ENCODE measurements at regions not wholly inside any gene's neighbourhood (a gene's known extent, or its start where the extent isn't known, plus 50 kb on each side); places are given as distances from the start of the nearest gene placed in this dataset.

DNA sequence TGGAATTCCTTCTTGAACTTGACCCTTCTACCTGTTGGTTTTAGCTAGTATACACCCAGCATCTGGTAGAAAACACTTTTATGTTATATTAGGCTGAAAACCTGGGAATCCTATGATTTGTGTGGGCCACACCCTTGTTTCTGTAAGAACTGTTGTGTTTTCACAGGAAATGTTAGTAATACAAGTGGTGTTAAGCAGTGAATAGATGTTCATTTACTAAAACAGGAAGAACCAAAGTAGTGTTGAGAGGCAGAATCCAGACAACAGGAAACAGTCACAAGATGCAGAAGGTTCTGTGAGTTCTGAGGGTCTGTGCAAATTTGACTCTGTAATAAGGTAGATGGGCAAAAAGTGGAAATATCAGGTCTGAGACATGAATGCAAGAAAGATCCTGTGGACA, 73.0 kb upstream of the RAI14 start:
- no peaks in the 10 kb centered on the region for H3K27me3 ChIP-seq (ENCODE audit: insufficient read depth, poor library complexity, severe bottlenecking)
- no peak for DNase-seq (ENCODE audit: low read depth in 1 of 2, low spot score in 1 of 2)
- TF ChIP-seq SPI1 (IDR thresholded peaks at IDR 0.05; ENCODE audit: borderline replicate concordance, low read depth), result no peak
- TF ChIP-seq, protein P1, sequence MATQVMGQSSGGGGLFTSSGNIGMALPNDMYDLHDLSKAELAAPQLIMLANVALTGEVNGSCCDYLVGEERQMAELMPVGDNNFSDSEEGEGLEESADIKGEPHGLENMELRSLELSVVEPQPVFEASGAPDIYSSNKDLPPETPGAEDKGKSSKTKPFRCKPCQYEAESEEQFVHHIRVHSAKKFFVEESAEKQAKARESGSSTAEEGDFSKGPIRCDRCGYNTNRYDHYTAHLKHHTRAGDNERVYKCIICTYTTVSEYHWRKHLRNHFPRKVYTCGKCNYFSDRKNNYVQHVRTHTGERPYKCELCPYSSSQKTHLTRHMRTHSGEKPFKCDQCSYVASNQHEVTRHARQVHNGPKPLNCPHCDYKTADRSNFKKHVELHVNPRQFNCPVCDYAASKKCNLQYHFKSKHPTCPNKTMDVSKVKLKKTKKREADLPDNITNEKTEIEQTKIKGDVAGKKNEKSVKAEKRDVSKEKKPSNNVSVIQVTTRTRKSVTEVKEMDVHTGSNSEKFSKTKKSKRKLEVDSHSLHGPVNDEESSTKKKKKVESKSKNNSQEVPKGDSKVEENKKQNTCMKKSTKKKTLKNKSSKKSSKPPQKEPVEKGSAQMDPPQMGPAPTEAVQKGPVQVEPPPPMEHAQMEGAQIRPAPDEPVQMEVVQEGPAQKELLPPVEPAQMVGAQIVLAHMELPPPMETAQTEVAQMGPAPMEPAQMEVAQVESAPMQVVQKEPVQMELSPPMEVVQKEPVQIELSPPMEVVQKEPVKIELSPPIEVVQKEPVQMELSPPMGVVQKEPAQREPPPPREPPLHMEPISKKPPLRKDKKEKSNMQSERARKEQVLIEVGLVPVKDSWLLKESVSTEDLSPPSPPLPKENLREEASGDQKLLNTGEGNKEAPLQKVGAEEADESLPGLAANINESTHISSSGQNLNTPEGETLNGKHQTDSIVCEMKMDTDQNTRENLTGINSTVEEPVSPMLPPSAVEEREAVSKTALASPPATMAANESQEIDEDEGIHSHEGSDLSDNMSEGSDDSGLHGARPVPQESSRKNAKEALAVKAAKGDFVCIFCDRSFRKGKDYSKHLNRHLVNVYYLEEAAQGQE (IDR thresholded peaks at IDR 0.05; ENCODE audit: insufficient replicate concordance, low read depth), result no peak
- H3K4me3 ChIP-seq (replicated peaks; ENCODE audit: insufficient read depth, low read length), result no peak overlapping the region
- no peak overlapping the region for H3K27ac ChIP-seq (replicated peaks)

- Histone ChIP-seq H3K27ac (replicated peaks) (no peak overlapping the region), H3K27me3 (ENCODE audit: insufficient read depth, poor library complexity, severe bottlenecking) (no peaks in the 10 kb centered on the region), H3K4me3 (replicated peaks; ENCODE audit: insufficient read depth, low read length) (no peak overlapping the region)
- DNase-seq (ENCODE audit: low read depth in 1 of 2, low spot score in 1 of 2), result no peak
- TF ChIP-seq CTCF (IDR thresholded peaks at IDR 0.05; ENCODE audit: insufficient read depth, low read length), result no peak
- TF ChIP-seq SPI1 (IDR thresholded peaks at IDR 0.05; ENCODE audit: borderline replicate concordance, low read depth), result no peak
- TF ChIP-seq, protein P1 (IDR thresholded peaks at IDR 0.05; ENCODE audit: insufficient replicate concordance, low read depth), result no peak
- no peak for TF ChIP-seq GABPA (IDR thresholded peaks at IDR 0.05; ENCODE audit: low read depth)
- TF ChIP-seq POLR2AphosphoS5 (IDR thresholded peaks at IDR 0.05; ENCODE audit: low read depth), result no peak
Measured at GRCh38 chr5:34584165-34584564, 72.0 kb upstream of the RAI14 start.

DNA sequence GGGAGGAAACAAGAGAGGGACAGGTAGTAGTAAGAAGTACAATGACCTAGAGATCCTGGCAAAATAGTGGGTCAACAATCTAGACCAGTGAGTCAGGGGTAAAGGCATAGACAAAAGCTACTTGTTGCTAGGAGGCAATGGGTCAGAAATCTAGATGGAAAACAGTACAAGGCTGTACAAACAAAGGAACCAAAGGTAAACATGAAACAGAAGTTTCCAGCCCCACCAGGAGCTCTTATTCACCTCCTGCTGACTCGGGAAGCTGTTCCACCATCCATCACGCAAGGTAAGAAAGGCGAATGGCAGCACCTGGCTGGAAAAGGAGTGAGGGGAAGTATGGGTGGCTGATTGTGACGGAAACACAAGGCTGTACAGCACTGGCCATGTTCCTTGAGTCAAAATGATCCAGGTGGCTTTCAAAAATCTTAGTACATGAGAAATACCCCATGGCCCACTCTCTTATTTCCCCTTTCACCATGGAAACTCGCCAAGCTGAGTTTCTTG, 70.5 kb upstream of the RAI14 start:
- Histone ChIP-seq H3K27me3 (ENCODE audit: insufficient read depth, poor library complexity, severe bottlenecking) (no peaks in the 10 kb centered on the region), H3K27ac (replicated peaks) (no peak overlapping the region), H3K4me3 (replicated peaks; ENCODE audit: insufficient read depth, low read length) (no peak overlapping the region)
- no peak for DNase-seq (ENCODE audit: low read depth in 1 of 2, low spot score in 1 of 2)
- no peak for TF ChIP-seq POLR2AphosphoS5 (IDR thresholded peaks at IDR 0.05; ENCODE audit: low read depth)
- TF ChIP-seq, protein P1 (IDR thresholded peaks at IDR 0.05; ENCODE audit: insufficient replicate concordance, low read depth), result no peak
- no peak for TF ChIP-seq GABPA (IDR thresholded peaks at IDR 0.05; ENCODE audit: low read depth)
- TF ChIP-seq CTCF (IDR thresholded peaks at IDR 0.05; ENCODE audit: insufficient read depth, low read length), result no peak
- no peak for TF ChIP-seq SPI1 (IDR thresholded peaks at IDR 0.05; ENCODE audit: borderline replicate concordance, low read depth)

Data from HL-60 (cell line).